Common myeloid progenitor, CD34-positive (primary cell): ENCODE measurements at regions not wholly inside any gene's neighbourhood (a gene's known extent, or its start where the extent isn't known, plus 50 kb on each side); places are given as distances from the start of the nearest gene placed in this dataset.

Source experiments
- CTCF ChIA-PET: fragments of 350-600 bp; sonication (Branson Sonifier 250); formaldehyde crosslinking; loops from one replicate; lab custom pipeline; 2021; ENCODE audit warnings: antibody characterized with exemption; lab: Charles Lee
- POLR2A ChIA-PET: fragments of 350-600 bp; sonication (Branson Sonifier 250); formaldehyde crosslinking; loops from one replicate; lab custom pipeline; 2021; ENCODE audit warnings: antibody characterized with exemption; lab: Charles Lee
- DNase-seq, 3 donors: peaks; one replicate each; pipeline versions ENCODE4 v3.0.0 to v3.0.0-alpha.2; 2013
- H3K27ac ChIP-seq, 2 experiments: 1 replicate in 1 of 2; 2 replicates in 1 of 2; pipeline ENCODE4 v1.7.0; 2013; ENCODE audit warnings: inconsistent platforms in 2 of 2, low read length in 2 of 2, mild to moderate bottlenecking in 2 of 2, low read depth in 1 of 2, moderate library complexity in 1 of 2; ENCODE audit not compliant: severe bottlenecking in 2 of 2, insufficient read depth in 1 of 2, poor library complexity in 1 of 2
- H3K27me3 ChIP-seq, 5 experiments: replicated peaks in 2 of 5; 1 replicate in 3 of 5; 2 replicates in 2 of 5; pipeline versions ENCODE4 v1.6.1 to v1.7.0; 2013; ENCODE audit warnings: low read length in 4 of 5, mild to moderate bottlenecking in 2 of 5, moderate library complexity in 2 of 5, inconsistent platforms in 1 of 5; ENCODE audit not compliant: insufficient read depth in 5 of 5, control insufficient read depth in 4 of 5
- H3K36me3 ChIP-seq, 4 experiments: 1 replicate in 2 of 4; 2 replicates in 2 of 4; pipeline versions ENCODE4 v1.6.1 to v1.7.0; 2013; ENCODE audit warnings: low read length in 3 of 4, control low read depth in 1 of 4, mild to moderate bottlenecking in 1 of 4; ENCODE audit not compliant: control insufficient read depth in 4 of 4, insufficient read depth in 4 of 4
- H3K4me1 ChIP-seq, 4 experiments: 1 replicate in 3 of 4; 2 replicates in 1 of 4; pipeline versions ENCODE4 v1.6.1 to v1.7.1; 2013; ENCODE audit warnings: low read length in 3 of 4, mild to moderate bottlenecking in 3 of 4, control low read depth in 1 of 4, inconsistent platforms in 1 of 4, moderate library complexity in 1 of 4; ENCODE audit not compliant: control insufficient read depth in 4 of 4, insufficient read depth in 4 of 4; ENCODE audit errors: control extremely low read depth in 1 of 4
- H3K4me3 ChIP-seq, 7 experiments: 1 replicate in 4 of 7; 2 replicates in 3 of 7; pipeline versions ENCODE4 v1.5.1 to v1.7.0; 2013; ENCODE audit warnings: mild to moderate bottlenecking in 7 of 7, low read length in 6 of 7, moderate library complexity in 6 of 7, inconsistent platforms in 2 of 7, low read depth in 2 of 7, control low read depth in 1 of 7; ENCODE audit not compliant: insufficient read depth in 4 of 7, control insufficient read depth in 1 of 7; ENCODE audit errors: extremely low read depth in 1 of 7
- H3K9me3 ChIP-seq, 5 experiments: 1 replicate in 4 of 5; 2 replicates in 1 of 5; pipeline versions ENCODE4 v1.6.1 to v1.7.1; 2013; ENCODE audit warnings: low read length in 4 of 5, mild to moderate bottlenecking in 2 of 5, inconsistent platforms in 1 of 5, low read depth in 1 of 5, moderate library complexity in 1 of 5; ENCODE audit not compliant: control insufficient read depth in 4 of 5, insufficient read depth in 2 of 5; ENCODE audit errors: control extremely low read depth in 1 of 5
- WGBS: methylation state at CpG from one replicate; pipeline ENCODE4 v1.1.5; 2013; ENCODE audit not compliant: insufficient coverage; 5-methylcytosine and 5-hydroxymethylcytosine counted together

GRCh38 chr21:38980416-38981313, 174.9 kb downstream of the ETS2 start:
- ChIA-PET POLR2A (no interaction called here), CTCF (interaction anchor here (1.1 to 1.7 kb wide), 4 partner anchors 9 to 24 kb away, joined by 3 to 6 read pairs (median 4); no protein-coding TSS in a partner anchor)
- H3K4me3 ChIP-seq: peak overlapping the region in 3 of 7 experiments; percentile 4 to 44 (median 28)
- H3K27me3 ChIP-seq: no peaks in the 10 kb centered on the region
- H3K9me3 ChIP-seq: no peaks in the 10 kb centered on the region
- H3K27ac ChIP-seq: peak overlapping the region; percentile 64 to 67
- peak; percentile 53 to 91 (median 89) for DNase-seq
- H3K36me3 ChIP-seq: no peaks in the 10 kb centered on the region
- 52% methylated on average over 11 of the region's 18 CpGs for whole genome bisulfite sequencing
- H3K4me1 ChIP-seq: peaks cover 11 to 78% (median 65%) of the 10 kb centered on the region in 4 experiments

- CTCF ChIA-PET: interaction anchor here (1.0 to 1.7 kb wide), 6 partner anchors 10 to 129 kb away, joined by 3 to 6 read pairs (median 4); no protein-coding TSS in a partner anchor
- peak; percentile 64 to 91 (median 88) for DNase-seq
- Histone ChIP-seq H3K27ac (peak overlapping the region; percentile 48 to 65), H3K4me1 (peaks cover 10 to 74% (median 56%) of the 10 kb centered on the region in 4 experiments), H3K9me3 (no peaks in the 10 kb centered on the region), H3K36me3 (no peaks in the 10 kb centered on the region), H3K27me3 (no peaks in the 10 kb centered on the region), H3K4me3 (no peak overlapping the region)
- 35% methylated on average over 4 of the region's 6 CpGs for WGBS
- POLR2A ChIA-PET: interaction anchor here (0.6 kb wide), 1 partner anchor 65 kb away, joined by 7 read pairs; no protein-coding TSS in a partner anchor
Observed at GRCh38 chr21:38979271-38980121, 173.8 kb downstream of the ETS2 start.

- no peak for DNase-seq
- ChIA-PET POLR2A (no interaction called here), CTCF (no interaction called here)
- no peaks in the 10 kb centered on the region for H3K36me3 ChIP-seq
- no peak overlapping the region for H3K4me3 ChIP-seq
- peaks cover 5 to 48% (median 32%) of the 10 kb centered on the region in 4 experiments for H3K4me1 ChIP-seq
- H3K27me3 ChIP-seq: no peaks in the 10 kb centered on the region
- no peaks in the 10 kb centered on the region for H3K9me3 ChIP-seq
- no peak overlapping the region for H3K27ac ChIP-seq
- WGBS: 90% methylated on average over 8 of the region's 8 CpGs
Observed at GRCh38 chr21:38976900-38977299, 171.2 kb downstream of the ETS2 start.

DNA sequence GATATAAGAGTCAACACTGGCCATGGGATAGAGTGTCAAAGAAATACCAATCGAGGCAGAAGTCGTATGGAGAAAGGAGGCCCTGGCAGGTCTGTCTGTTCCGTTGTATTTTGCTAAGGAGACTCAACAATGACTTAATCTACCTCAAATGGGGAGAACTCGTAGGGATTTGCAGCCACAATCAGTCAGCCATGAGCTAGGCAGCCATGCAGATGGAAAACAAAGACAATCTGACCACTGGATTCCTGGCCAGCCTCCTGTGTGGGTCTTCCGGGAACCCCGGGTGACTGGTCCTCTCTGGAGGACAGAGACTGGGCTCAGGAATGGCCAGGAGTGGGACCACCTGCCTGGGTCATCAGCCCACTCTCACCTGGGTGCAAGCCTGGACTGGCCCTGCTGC, 167.8 kb downstream of the ETS2 start:
- ChIA-PET POLR2A (no interaction called here), CTCF (interaction anchor here (1.1 to 2.9 kb wide), 4 partner anchors 10 to 123 kb away, joined by 3 to 14 read pairs (median 4); no protein-coding TSS in a partner anchor)
- no peaks in the 10 kb centered on the region for H3K36me3 ChIP-seq
- H3K4me3 ChIP-seq: no peak overlapping the region
- 93% methylated on average over 5 of the region's 6 CpGs for WGBS
- no peaks in the 10 kb centered on the region for H3K27me3 ChIP-seq
- no peaks in the 10 kb centered on the region for H3K9me3 ChIP-seq
- H3K27ac ChIP-seq: no peak overlapping the region
- DNase-seq: no peak
- peaks cover 2 to 25% (median 8%) of the 10 kb centered on the region in 4 experiments for H3K4me1 ChIP-seq

GRCh38 chr21:38972078-38972477, 166.3 kb downstream of the ETS2 start:
- H3K9me3 ChIP-seq: no peaks in the 10 kb centered on the region
- H3K27ac ChIP-seq: no peak overlapping the region
- H3K4me1 ChIP-seq: peaks cover 2 to 26% (median 8%) of the 10 kb centered on the region in 4 experiments
- no peaks in the 10 kb centered on the region for H3K27me3 ChIP-seq
- ChIA-PET CTCF (no interaction called here), POLR2A (no interaction called here)
- no CpG with 5 or more reads among the region's 10 CpGs for WGBS
- no peak for DNase-seq
- no peaks in the 10 kb centered on the region for H3K36me3 ChIP-seq
- no peak overlapping the region for H3K4me3 ChIP-seq

DNA sequence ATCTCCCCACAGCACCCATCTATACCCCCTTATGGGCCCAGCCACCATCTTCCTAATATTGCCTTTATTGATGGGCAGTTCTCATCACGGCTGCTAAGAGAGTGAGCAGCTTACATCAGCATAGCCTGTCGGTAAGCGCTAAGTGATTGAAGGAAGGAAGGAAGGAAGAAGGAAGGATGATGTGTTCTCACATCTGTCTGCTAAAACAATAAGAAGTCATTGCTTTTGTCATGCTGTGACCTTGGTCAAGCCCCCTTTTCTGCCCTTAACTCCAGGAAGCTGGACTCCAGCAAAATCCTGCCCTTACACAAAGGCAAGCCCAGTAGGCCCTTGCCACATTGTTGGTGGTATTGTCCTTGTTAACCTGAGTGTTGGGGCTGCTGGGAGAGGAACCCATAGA, 165.0 kb downstream of the ETS2 start:
- POLR2A ChIA-PET: no interaction called here
- no peaks in the 10 kb centered on the region for H3K9me3 ChIP-seq
- H3K4me3 ChIP-seq: no peak overlapping the region
- DNase-seq: no peak
- WGBS: no CpG with 5 or more reads among the region's 3 CpGs
- CTCF ChIA-PET: no interaction called here
- peaks cover 2 to 20% (median 8%) of the 10 kb centered on the region in 4 experiments for H3K4me1 ChIP-seq
- H3K36me3 ChIP-seq: no peaks in the 10 kb centered on the region
- no peaks in the 10 kb centered on the region for H3K27me3 ChIP-seq
- H3K27ac ChIP-seq: no peak overlapping the region
